ENCODE measurements at regions not wholly inside any gene's neighbourhood (a gene's known extent, or its start where the extent isn't known, plus 50 kb on each side); places are given as distances from the start of the nearest gene placed in this dataset.

- TF ChIP-seq CTCF (IDR thresholded peaks at IDR 0.05) (peak; percentile 44), EZH2 (IDR thresholded peaks at IDR 0.05) (no peak)
These were observed 319.6 kb downstream of the PIK3C3 start for GRCh38 chr18:42274488-42275137.

Measured in neural progenitor cell (in vitro differentiated cells).